Breast epithelium (tissue), 4 donors: ENCODE measurements at regions not wholly inside any gene's neighbourhood (a gene's known extent, or its start where the extent isn't known, plus 50 kb on each side); places are given as distances from the start of the nearest gene placed in this dataset.

Experiments used
- DNase-seq, 2 donors: peaks; one replicate each; pipeline ENCODE4 v3.0.0-alpha.2; 2019; ENCODE audit warnings: low spot score in 2 of 2
- H3K27ac ChIP-seq, 2 donors: fragments of 200-600 bp; sonication (generic) in 1 of 2; one replicate each; pipeline ENCODE4 v1.5.1; 2016 to 2019; ENCODE audit warnings: mild to moderate bottlenecking in 1 of 2
- H3K27me3 ChIP-seq, 2 donors: fragments of 200-600 bp; sonication (generic) in 1 of 2; one replicate each; pipeline versions ENCODE4 v1.5.1 to v1.6.0; 2017 to 2019; ENCODE audit warnings: control low read depth in 1 of 2, mild to moderate bottlenecking in 1 of 2
- H3K36me3 ChIP-seq: fragments of 200-600 bp; one replicate; pipeline ENCODE4 v1.5.1; 2019
- H3K4me1 ChIP-seq, 2 donors: fragments of 200-600 bp; sonication (generic); one replicate each; pipeline ENCODE4 v1.5.1; 2016 to 2019; ENCODE audit warnings: control low read depth in 1 of 2
- H3K4me3 ChIP-seq, 3 donors: fragments of 200-600 bp; sonication (generic); 1 replicate in 2 of 3; 2 replicates in 1 of 3; pipeline ENCODE4 v1.5.1; 2016 to 2019; ENCODE audit warnings: mild to moderate bottlenecking in 3 of 3, moderate library complexity in 2 of 3
- H3K9me3 ChIP-seq, 2 donors: fragments of 200-600 bp; sonication (generic) in 1 of 2; one replicate each; pipeline ENCODE4 v1.5.1; 2016 to 2019; ENCODE audit warnings: control low read depth in 1 of 2
- POLR2A ChIP-seq: fragments of 450-650 bp; IDR thresholded peaks from one replicate; pipeline ENCODE4 v1.6.1; 2016; ENCODE audit warnings: antibody characterized with exemption, mild to moderate bottlenecking, moderate library complexity
- POLR2AphosphoS5 ChIP-seq, 3 donors: sonication (generic); formaldehyde crosslinking; IDR thresholded peaks; one replicate each; pipeline ENCODE4 v1.6.1; 2017; ENCODE audit warnings: antibody characterized with exemption in 3 of 3
- intact Hi-C: fragments of 100-400 bp; cut with DNase I; formaldehyde crosslinking; loops from one replicate; pipeline ENCODE4 v1.15.1; 2023; ENCODE audit warnings: low total_unique reads
- TF ChIP-seq, protein P1 (sequence below), 3 donors: fragments of 450-650 bp; IDR thresholded peaks; one replicate each; pipeline ENCODE4 v1.5.1; 2016 to 2017; ENCODE audit warnings: antibody characterized with exemption in 3 of 3, mild to moderate bottlenecking in 3 of 3, moderate library complexity in 3 of 3

GRCh38 chr10:128268015-128268722 lies 141.9 kb upstream of the MKI67 start:
- Histone ChIP-seq H3K27me3 (peaks cover 0 to 57% of the 10 kb centered on the region in 2 donors), H3K36me3 (no peaks in the 10 kb centered on the region), H3K4me3 (no peak overlapping the region), H3K9me3 (no peaks in the 10 kb centered on the region), H3K27ac (no peak overlapping the region), H3K4me1 (no peaks in the 10 kb centered on the region)
- intact Hi-C loops, result no loop called here
- no peak for DNase-seq
- TF ChIP-seq POLR2AphosphoS5 (IDR thresholded peaks at IDR 0.05) (no peak), POLR2A (no peak)
- TF ChIP-seq, protein P1, sequence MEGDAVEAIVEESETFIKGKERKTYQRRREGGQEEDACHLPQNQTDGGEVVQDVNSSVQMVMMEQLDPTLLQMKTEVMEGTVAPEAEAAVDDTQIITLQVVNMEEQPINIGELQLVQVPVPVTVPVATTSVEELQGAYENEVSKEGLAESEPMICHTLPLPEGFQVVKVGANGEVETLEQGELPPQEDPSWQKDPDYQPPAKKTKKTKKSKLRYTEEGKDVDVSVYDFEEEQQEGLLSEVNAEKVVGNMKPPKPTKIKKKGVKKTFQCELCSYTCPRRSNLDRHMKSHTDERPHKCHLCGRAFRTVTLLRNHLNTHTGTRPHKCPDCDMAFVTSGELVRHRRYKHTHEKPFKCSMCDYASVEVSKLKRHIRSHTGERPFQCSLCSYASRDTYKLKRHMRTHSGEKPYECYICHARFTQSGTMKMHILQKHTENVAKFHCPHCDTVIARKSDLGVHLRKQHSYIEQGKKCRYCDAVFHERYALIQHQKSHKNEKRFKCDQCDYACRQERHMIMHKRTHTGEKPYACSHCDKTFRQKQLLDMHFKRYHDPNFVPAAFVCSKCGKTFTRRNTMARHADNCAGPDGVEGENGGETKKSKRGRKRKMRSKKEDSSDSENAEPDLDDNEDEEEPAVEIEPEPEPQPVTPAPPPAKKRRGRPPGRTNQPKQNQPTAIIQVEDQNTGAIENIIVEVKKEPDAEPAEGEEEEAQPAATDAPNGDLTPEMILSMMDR (IDR thresholded peaks at IDR 0.05), result no peak

DNA sequence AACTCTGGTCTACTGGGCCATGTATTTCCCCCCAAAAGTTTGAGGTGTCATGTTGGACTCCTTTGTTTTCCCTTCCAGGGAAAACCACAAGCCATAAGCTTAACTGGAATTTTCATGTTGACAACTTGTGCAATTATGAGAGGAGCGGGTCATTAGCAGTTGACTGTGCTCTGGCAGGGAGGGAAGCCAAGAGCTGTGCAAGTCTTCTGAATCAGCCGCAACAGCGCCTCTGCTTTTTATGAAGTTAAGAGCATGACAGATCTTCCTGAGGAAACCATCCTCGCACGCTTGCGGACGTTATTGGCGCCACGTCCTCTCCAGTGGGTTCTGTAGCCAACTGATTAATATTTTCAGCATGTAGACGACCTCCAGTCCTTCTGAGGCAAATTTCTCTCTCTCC lies 148.7 kb upstream of the MKI67 start:
- Histone ChIP-seq H3K9me3 (no peaks in the 10 kb centered on the region), H3K36me3 (no peaks in the 10 kb centered on the region), H3K4me3 (no peak overlapping the region), H3K4me1 (no peaks in the 10 kb centered on the region), H3K27me3 (peaks cover 0 to 29% of the 10 kb centered on the region in 2 donors), H3K27ac (no peak overlapping the region)
- intact Hi-C loops, result no loop called here
- no peak for DNase-seq
- TF ChIP-seq, protein P1 (IDR thresholded peaks at IDR 0.05), result no peak
- TF ChIP-seq POLR2AphosphoS5 (IDR thresholded peaks at IDR 0.05) (no peak), POLR2A (no peak)

GRCh38 chr10:128275388-128276177 lies 149.4 kb upstream of the MKI67 start:
- DNase-seq, result no peak
- intact Hi-C loops, result no loop called here
- Histone ChIP-seq H3K36me3 (no peaks in the 10 kb centered on the region), H3K9me3 (no peaks in the 10 kb centered on the region), H3K27me3 (peaks cover 0 to 26% of the 10 kb centered on the region in 2 donors), H3K27ac (no peak overlapping the region), H3K4me3 (no peak overlapping the region), H3K4me1 (no peaks in the 10 kb centered on the region)
- TF ChIP-seq POLR2AphosphoS5 (IDR thresholded peaks at IDR 0.05) (no peak), POLR2A (no peak)
- TF ChIP-seq, protein P1 (IDR thresholded peaks at IDR 0.05), result no peak

- Histone ChIP-seq H3K36me3 (no peaks in the 10 kb centered on the region), H3K4me3 (no peak overlapping the region), H3K27me3 (peaks cover 0 to 26% of the 10 kb centered on the region in 2 donors), H3K4me1 (no peaks in the 10 kb centered on the region), H3K27ac (no peak overlapping the region), H3K9me3 (no peaks in the 10 kb centered on the region)
- intact Hi-C loops, result no loop called here
- no peak for TF ChIP-seq POLR2A
- TF ChIP-seq, protein P1 (IDR thresholded peaks at IDR 0.05), result no peak
- no peak for TF ChIP-seq POLR2AphosphoS5 (IDR thresholded peaks at IDR 0.05)
- no peak for DNase-seq
Observed at GRCh38 chr10:128277267-128277840, 151.1 kb upstream of the MKI67 start.

DNA sequence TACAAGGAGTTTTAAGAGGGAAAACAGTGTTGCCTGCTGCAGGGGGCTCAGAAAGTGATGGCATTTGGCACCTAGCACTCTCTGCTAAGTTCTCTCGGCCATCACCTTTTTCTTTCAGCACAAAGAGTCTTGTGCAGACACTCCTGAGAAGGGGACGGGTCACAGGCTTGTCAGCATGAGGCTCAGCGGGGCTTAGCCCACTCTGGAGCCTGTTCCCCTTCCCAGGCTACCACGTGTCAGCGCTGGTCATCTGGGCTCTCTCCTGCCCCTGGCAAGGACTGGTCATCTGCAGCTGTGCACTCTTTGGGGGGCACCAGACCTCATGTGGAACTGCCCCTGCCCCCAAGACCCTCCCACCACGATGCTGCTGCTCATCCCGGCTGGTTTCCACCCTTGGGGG lies 152.1 kb upstream of the MKI67 start:
- Histone ChIP-seq H3K27ac (no peak overlapping the region), H3K36me3 (no peaks in the 10 kb centered on the region), H3K4me1 (no peaks in the 10 kb centered on the region), H3K4me3 (no peak overlapping the region), H3K27me3 (peaks cover 0 to 23% of the 10 kb centered on the region in 2 donors), H3K9me3 (no peaks in the 10 kb centered on the region)
- intact Hi-C loops, result no loop called here
- DNase-seq, result no peak
- no peak for TF ChIP-seq POLR2A
- TF ChIP-seq POLR2AphosphoS5 (IDR thresholded peaks at IDR 0.05), result no peak
- TF ChIP-seq, protein P1 (IDR thresholded peaks at IDR 0.05), result no peak
